Heart left ventricle (tissue), 16 donors: ENCODE measurements at regions not wholly inside any gene's neighbourhood (a gene's known extent, or its start where the extent isn't known, plus 50 kb on each side); places are given as distances from the start of the nearest gene placed in this dataset.

Experiments used
- ATAC-seq, 4 donors: fragments of 200-7000 bp; cut with Tn5 transposase; one replicate each; pipeline ENCODE4 v1.9.1; 2020 to 2022; ENCODE audit warnings: moderate library complexity in 4 of 4, mild to moderate bottlenecking in 3 of 4, moderate number of reproducible peaks in 1 of 4
- DNase-seq, 5 donors: peaks; one replicate each; pipeline ENCODE4 v3.0.0-alpha.2; 2020
- H3K27ac ChIP-seq, 12 donors: fragments of 200-600 bp; sonication (generic) in 4 of 12; one replicate each; pipeline versions ENCODE4 v1.5.0 to v1.8.0; 2016 to 2022; ENCODE audit warnings: mild to moderate bottlenecking in 2 of 12
- H3K27me3 ChIP-seq, 9 donors: fragments of 200-600 bp; sonication (generic) in 2 of 9; one replicate each; pipeline versions ENCODE4 v1.5.1 to v1.8.0; 2016 to 2022; ENCODE audit warnings: mild to moderate bottlenecking in 3 of 9
- H3K36me3 ChIP-seq, 9 donors: fragments of 200-600 bp; sonication (generic) in 2 of 9; one replicate each; pipeline versions ENCODE4 v1.5.0 to v1.8.0; 2018 to 2022; ENCODE audit warnings: mild to moderate bottlenecking in 2 of 9
- H3K4me1 ChIP-seq, 12 donors: fragments of 200-600 bp; sonication (generic) in 4 of 12; one replicate each; pipeline versions ENCODE4 v1.5.0 to v1.8.0; 2016 to 2022; ENCODE audit warnings: mild to moderate bottlenecking in 3 of 12
- H3K4me3 ChIP-seq, 12 donors: fragments of 200-600 bp; sonication (generic) in 4 of 12; one replicate each; pipeline versions ENCODE4 v1.5.0 to v1.8.0; 2017 to 2022; ENCODE audit warnings: mild to moderate bottlenecking in 9 of 12, moderate library complexity in 4 of 12
- H3K9me3 ChIP-seq, 12 donors: fragments of 200-600 bp; sonication (generic) in 4 of 12; one replicate each; pipeline versions ENCODE4 v1.5.0 to v1.8.0; 2016 to 2022; ENCODE audit warnings: mild to moderate bottlenecking in 1 of 12
- CTCF ChIP-seq, 12 donors: fragments of 200-600 bp; sonication (generic) in 4 of 12; IDR thresholded peaks; one replicate each; pipeline versions ENCODE4 v1.5.0 to v1.8.0; 2018 to 2022; ENCODE audit warnings: antibody characterized with exemption in 12 of 12, mild to moderate bottlenecking in 5 of 12
- POLR2A ChIP-seq, 2 donors: fragments of 450-650 bp; IDR thresholded peaks; one replicate each; pipeline ENCODE4 v1.6.1; 2017; ENCODE audit warnings: antibody characterized with exemption in 2 of 2, mild to moderate bottlenecking in 2 of 2, moderate library complexity in 2 of 2
- whole genome bisulfite sequencing, 4 donors: extraction: QIAGEN DNeasy Blood & Tissue Kit in 2 of 4; methylation state at CpG; one replicate each; pipeline versions ENCODE4 v1.1.5 to v1.1.7; 2013 to 2018; 5-methylcytosine and 5-hydroxymethylcytosine counted together
- intact Hi-C, 10 donors: fragments of 100-400 bp; cut with DNase I; formaldehyde crosslinking; loops; one replicate each; pipeline versions ENCODE4 v1.11.1 to v1.14.2; 2022
- donor health status: ischemic (EF 13 %, LVEDD 7.1; RV severe dilation, severe dysfunction).
- donor health status: healthy with polysubstance abuse.
- donor health status: DM: no; HTN: yes; CAD: no.
- donor health status: DM: no; HTN: no; CAD: no.
- donor health status: ischemic (EF 25% LVEDD 6.9; RV normal size, moderate dysfunction).
- donor health status: ischemic (EF 25% LVEDD 5.7; RV mildly dilated, moderate dysfunction).
- donor health status: healthy.
- donor health status: DM: yes; HTN: yes; CAD: no.
- donor health status: ischemic (EF 35%, LVEDD 5.7; RV mildly dilated, moderate dysfunction).
- donor health status: nonischemic (EF 11% LVEDD 7.7; RV severe dilation, severe dysfunction).
- donor health status: DM: yes; HTN: yes; CAD: no.
- donor health status: PGD.
- donor health status: ischemic (EF 29% LVEDD 5.4; RV normal size, mild dysfunction).
- donor health status: nonischemic (EF 23%, LVEDD 6.1; RV moderate dilation, normal function).

DNA sequence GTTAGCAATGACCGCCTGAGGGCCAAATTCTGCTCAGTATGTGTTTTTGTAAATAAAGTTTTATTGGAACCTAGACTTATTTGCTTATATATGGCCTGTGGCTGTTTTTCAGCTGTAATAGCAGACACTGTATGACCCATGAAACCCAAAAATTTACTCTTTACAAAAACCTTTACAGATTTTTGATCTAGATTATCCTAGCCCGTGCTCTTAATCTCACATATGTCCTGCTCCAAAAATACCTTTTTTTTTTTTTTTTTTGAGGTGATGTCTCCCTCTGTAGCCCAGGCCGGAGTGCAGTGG lies 148.0 kb upstream of the ZNF217 start:
- intact Hi-C loops, result no loop called here
- H3K4me1 ChIP-seq, result peaks cover 3 to 49% (median 30%) of the 10 kb centered on the region in 12 donors
- WGBS, 4 donors, result 95 to 99% (median 98%) methylated on average over 3 of the region's 3 CpGs
- no peaks in the 10 kb centered on the region for H3K27me3 ChIP-seq
- ATAC-seq (no peak), DNase-seq (no peak)
- no peak overlapping the region for H3K4me3 ChIP-seq
- H3K36me3 ChIP-seq, result no peaks in the 10 kb centered on the region
- no peak overlapping the region for H3K27ac ChIP-seq
- H3K9me3 ChIP-seq, result no peaks in the 10 kb centered on the region
- TF ChIP-seq POLR2A (IDR thresholded peaks at IDR 0.05), result no peak

DNA sequence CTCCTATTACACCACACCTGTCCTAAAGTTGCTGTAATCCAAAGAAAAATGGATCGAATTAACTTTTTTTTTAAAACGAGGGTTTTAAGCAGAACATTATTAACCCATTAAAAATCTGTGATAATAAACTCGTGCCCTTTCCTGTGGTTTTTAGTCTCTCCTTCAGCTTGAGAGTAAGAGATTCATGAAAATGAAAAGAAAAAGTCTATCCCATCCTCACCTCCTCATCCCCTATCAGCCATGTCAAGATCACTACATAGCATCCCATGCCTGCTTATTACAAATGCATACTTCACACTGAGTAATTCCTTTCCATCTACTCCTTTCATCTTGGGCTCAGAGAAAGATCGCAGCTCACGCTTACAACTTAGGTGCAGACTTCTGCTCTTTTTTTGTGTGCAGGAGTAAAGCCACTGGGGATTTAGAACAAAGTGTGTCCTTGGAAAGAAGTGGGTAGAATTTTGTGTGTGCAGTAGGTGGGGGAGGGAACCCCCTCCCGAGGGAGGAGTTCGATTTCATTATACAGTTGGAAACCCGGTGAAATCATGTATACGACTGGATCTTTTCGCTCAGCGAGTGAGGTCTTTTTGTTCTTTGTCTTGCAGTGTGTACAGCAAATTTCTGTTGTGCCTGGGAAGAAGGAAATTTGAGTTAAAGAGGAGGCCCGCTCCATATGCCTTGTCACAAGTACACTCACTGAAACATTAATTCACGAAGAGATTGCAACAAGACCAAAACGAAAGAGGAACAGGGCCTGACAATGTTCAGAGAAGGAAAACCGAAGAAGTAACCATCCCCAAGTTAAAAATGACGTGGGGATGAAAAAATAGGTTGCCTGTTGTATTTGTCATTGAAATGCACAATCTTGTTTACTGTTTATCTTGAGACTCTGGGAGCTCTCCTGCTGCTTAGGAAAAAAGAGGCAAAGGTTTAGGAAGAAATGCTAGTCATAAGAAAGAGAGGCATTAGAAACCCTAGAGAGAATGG lies 146.5 kb upstream of the ZNF217 start:
- peaks cover 3 to 64% (median 40%) of the 10 kb centered on the region in 12 donors for H3K4me1 ChIP-seq
- WGBS, 4 donors, result 51 to 67% (median 60%) methylated on average over 16 of the region's 16 CpGs

DNA sequence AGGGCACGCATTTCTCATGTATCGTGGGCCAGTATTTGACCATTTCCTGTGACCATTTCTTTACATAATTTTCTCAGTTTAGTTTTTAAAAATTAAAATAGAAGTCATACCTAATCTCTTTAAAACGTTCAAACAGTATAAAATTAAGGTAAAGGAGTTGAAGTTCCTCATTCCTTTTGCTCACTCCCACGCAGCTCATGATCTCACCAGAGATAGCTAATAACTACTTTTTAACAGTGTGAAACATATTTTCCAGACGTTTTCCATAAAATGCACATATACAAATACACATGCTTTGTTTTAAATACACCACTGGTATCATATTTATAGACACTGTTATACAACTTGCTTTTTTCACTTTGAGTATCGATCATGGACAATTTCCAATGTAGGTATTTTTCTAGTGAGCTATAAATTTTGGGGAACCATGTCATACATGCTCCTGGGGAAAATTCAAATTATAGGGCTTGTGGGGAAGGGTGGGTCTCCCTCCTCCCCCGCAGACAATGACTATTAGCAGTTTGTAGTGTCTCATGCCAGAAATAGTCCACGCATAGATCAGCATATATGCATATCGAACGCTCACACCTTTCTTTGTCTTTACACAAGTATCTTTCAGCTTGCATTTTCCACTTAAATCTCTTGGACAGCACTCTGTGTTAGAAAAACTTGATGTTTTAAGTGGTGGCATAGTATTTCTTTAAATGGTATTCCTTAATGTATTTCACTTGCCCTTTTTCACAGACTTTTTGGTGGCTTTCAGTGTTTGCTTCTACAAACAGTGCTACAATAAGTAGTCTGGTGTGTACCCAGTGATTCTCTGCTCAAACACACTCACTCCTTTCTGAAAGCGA lies 145.5 kb upstream of the ZNF217 start:
- Histone ChIP-seq H3K9me3 (no peaks in the 10 kb centered on the region), H3K36me3 (no peaks in the 10 kb centered on the region), H3K4me1 (peaks cover 3 to 64% (median 40%) of the 10 kb centered on the region in 12 donors), H3K4me3 (peak overlapping the region in 8 of 12 donors; percentile 0 to 29 (median 16)), H3K27ac (peak overlapping the region in 11 of 12 donors; percentile 47 to 82 (median 67)), H3K27me3 (no peaks in the 10 kb centered on the region)
- no peak for ATAC-seq
- DNase-seq, result no peak
- intact Hi-C loops, result loop anchor here in 7 of 10 donors (5.0 to 10.0 kb wide), 8 partner anchors 114 to 206 kb away; partner anchors contain the start of gene ZNF217 (in 4 of the 7)
- WGBS, 4 donors, result 52 to 65% (median 61%) methylated on average over 11 of the region's 11 CpGs
- TF ChIP-seq POLR2A (IDR thresholded peaks at IDR 0.05) (no peak), CTCF (IDR thresholded peaks at IDR 0.05) (no peak)

More for the DNA sequence above, 146.5 kb upstream of the ZNF217 start:
- no peaks in the 10 kb centered on the region for H3K36me3 ChIP-seq
- ATAC-seq (no peak), DNase-seq (no peak)
- H3K27ac ChIP-seq, result peak overlapping the region in 8 of 12 donors; percentile 13 to 82 (median 54)
- intact Hi-C loops, result loop anchor here in 7 of 10 donors (5.0 to 10.0 kb wide), 8 partner anchors 115 to 205 kb away; partner anchors contain the start of gene ZNF217 (in 4 of the 7)
- no peaks in the 10 kb centered on the region for H3K9me3 ChIP-seq
- no peak for TF ChIP-seq POLR2A (IDR thresholded peaks at IDR 0.05)
- TF ChIP-seq CTCF (IDR thresholded peaks at IDR 0.05), result no peak
- peak overlapping the region in 7 of 12 donors; percentile 5 to 38 (median 17) for H3K4me3 ChIP-seq
- no peaks in the 10 kb centered on the region for H3K27me3 ChIP-seq

GRCh38 chr20:53738039-53738944 lies 144.7 kb upstream of the ZNF217 start:
- WGBS, 4 donors, result 24 to 30% (median 25%) methylated on average over 26 of the region's 26 CpGs
- no peaks in the 10 kb centered on the region for H3K27me3 ChIP-seq
- peak overlapping the region in 11 of 12 donors; percentile 47 to 82 (median 67) for H3K27ac ChIP-seq
- DNase-seq (peak; percentile 55 to 73 (median 68)), ATAC-seq (peak; percentile 59 to 88 (median 86))
- intact Hi-C loops, result loop anchor here in 7 of 10 donors (5.0 to 10.0 kb wide), 8 partner anchors 113 to 207 kb away; partner anchors contain the start of gene ZNF217 (in 4 of the 7)
- H3K4me1 ChIP-seq, result peaks cover 3 to 64% (median 40%) of the 10 kb centered on the region in 12 donors
- TF ChIP-seq POLR2A (IDR thresholded peaks at IDR 0.05), result no peak
- TF ChIP-seq CTCF (IDR thresholded peaks at IDR 0.05), result no peak
- no peaks in the 10 kb centered on the region for H3K9me3 ChIP-seq
- H3K36me3 ChIP-seq, result no peaks in the 10 kb centered on the region
- peak overlapping the region in 9 of 12 donors; percentile 0 to 29 (median 12) for H3K4me3 ChIP-seq
